Tibial nerve (tissue), 3 donors: ENCODE measurements at regions not wholly inside any gene's neighbourhood (a gene's known extent, or its start where the extent isn't known, plus 50 kb on each side); places are given as distances from the start of the nearest gene placed in this dataset.

Experiments
- CTCF ChIP-seq, 5 experiments: fragments of 200-600 bp in 3 of 5; fragments of 450-650 bp in 2 of 5; sonication (generic) in 3 of 5; IDR thresholded peaks; one replicate each; pipeline ENCODE4 v1.5.1; 2016 to 2019; ENCODE audit warnings: antibody characterized with exemption in 5 of 5, mild to moderate bottlenecking in 3 of 5, moderate library complexity in 2 of 5
- POLR2A ChIP-seq, 2 donors: fragments of 450-650 bp; IDR thresholded peaks; one replicate each; pipeline ENCODE4 v1.6.1; 2017; ENCODE audit warnings: antibody characterized with exemption in 2 of 2, mild to moderate bottlenecking in 2 of 2, moderate library complexity in 2 of 2

- TF ChIP-seq CTCF (IDR thresholded peaks at IDR 0.05) (no peak), POLR2A (IDR thresholded peaks at IDR 0.05) (no peak)
Observed at GRCh38 chr1:147434921-147435320, 106.4 kb upstream of the BCL9 start.
